ENCODE measurements at regions not wholly inside any gene's neighbourhood (a gene's known extent, or its start where the extent isn't known, plus 50 kb on each side); places are given as distances from the start of the nearest gene placed in this dataset.

DNA sequence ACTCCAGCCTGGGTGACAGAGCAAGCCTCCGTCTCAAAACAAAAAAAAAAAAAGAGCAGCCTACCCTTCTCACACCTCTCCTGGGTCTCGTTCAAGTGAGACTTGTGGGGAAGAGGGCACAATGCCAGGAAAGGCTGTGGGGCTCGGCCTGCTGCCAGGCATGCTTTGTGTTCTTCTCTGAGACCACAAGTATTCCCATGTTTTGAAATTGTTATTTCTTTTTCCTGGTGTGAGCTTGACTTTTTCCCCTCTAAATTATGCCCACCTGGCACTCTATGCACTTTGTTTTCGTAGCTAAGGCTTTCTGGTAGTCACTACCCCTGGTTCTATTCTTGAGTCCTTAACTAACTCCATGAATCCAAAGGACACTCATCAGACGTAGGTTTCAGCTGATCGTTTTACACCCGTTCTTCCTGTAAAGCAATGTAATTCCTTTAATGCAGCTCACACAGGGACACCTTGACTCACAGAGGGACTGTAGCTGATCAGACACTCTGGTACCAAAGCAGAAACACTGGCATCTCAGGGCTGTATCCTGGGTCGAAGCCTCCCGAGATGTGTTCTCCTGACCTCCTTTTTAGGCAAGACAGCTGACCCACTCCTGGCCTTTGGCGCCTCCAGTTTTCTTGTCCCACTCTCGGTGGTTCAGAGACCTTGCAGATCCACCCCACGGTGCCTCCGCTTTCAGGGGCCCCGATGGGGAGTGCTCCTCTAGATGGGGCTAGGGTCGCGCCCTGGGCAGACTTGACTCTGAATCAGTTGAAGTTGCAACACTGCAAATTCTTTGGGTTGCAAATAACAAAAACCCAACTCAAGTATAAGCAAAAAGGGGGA, 193.3 kb upstream of the AGAP1 start:
- WGBS, 2 donors = 66 to 75% methylated on average over 16 of the region's 16 CpGs
- peaks cover 0 to 5% (median 0%) of the 10 kb centered on the region in 3 donors for H3K27me3 ChIP-seq

DNA sequence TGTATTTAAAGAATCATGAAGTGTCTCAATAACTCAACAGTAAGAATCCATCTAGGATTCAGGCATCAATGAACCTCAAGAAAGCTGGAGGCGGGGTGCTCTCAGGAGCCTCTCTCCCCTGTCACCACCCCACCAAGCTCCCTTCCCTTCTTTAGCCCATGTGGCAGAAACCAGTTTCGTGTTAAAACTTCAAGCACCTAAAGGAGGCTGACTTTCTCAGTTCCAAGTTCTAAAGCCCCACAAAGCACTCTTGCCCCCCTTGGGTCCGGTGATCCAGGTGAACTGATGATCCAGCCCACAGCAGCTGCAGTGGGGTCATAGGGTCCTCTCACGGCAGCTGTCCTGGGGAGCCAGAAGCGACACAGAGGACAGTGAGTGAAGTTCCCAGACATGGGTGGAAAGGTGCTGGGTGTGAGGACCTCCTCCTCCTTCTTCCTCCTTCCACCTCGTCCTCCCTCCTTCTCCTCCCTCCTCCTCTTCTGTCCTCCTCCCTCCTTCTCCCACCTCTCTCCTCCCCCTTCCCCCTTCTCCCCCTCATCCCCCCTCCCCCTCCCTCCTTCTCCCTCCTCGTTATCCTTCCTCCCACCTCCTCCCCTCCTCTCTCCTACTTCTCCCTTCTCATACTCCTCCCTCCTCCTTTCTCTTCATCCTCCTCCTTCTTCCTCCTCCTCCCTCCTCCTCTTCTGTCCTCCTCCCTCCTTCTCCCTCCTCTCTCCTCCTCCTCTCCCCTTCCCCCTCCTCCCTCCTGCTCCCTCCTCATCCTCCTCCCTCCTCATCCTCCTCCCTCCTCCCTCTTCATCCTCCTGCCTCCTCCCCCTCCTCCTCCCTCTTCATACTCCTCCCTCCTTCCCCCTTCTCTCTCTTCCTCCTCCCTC, 192.4 kb upstream of the AGAP1 start:
- Histone ChIP-seq H3K27me3 (peaks cover 0 to 5% (median 0%) of the 10 kb centered on the region in 3 donors), H3K9me3 (no peaks in the 10 kb centered on the region), H3K4me3 (no peak overlapping the region), H3K27ac (no peak overlapping the region), H3K36me3 (no peaks in the 10 kb centered on the region), H3K4me1 (no peaks in the 10 kb centered on the region)
- intact Hi-C loops (cut with DNase I) = no loop called here
- TF ChIP-seq CTCF (IDR thresholded peaks at IDR 0.05) (no peak), POLR2AphosphoS5 (IDR thresholded peaks at IDR 0.05) (no peak), EP300 (IDR thresholded peaks at IDR 0.05) (no peak), POLR2A (IDR thresholded peaks at IDR 0.05) (no peak)
- DNase-seq = no peak
- 74 to 80% methylated on average over 7 of the region's 7 CpGs for whole genome bisulfite sequencing, 2 donors

More for the DNA sequence above, 193.3 kb upstream of the AGAP1 start:
- Histone ChIP-seq H3K27ac (no peak overlapping the region), H3K4me3 (no peak overlapping the region), H3K9me3 (no peaks in the 10 kb centered on the region), H3K4me1 (no peaks in the 10 kb centered on the region), H3K36me3 (no peaks in the 10 kb centered on the region)
- no peak for DNase-seq
- intact Hi-C loops (cut with DNase I) = no loop called here
- TF ChIP-seq CTCF (IDR thresholded peaks at IDR 0.05) (no peak), POLR2AphosphoS5 (IDR thresholded peaks at IDR 0.05) (no peak)

DNA sequence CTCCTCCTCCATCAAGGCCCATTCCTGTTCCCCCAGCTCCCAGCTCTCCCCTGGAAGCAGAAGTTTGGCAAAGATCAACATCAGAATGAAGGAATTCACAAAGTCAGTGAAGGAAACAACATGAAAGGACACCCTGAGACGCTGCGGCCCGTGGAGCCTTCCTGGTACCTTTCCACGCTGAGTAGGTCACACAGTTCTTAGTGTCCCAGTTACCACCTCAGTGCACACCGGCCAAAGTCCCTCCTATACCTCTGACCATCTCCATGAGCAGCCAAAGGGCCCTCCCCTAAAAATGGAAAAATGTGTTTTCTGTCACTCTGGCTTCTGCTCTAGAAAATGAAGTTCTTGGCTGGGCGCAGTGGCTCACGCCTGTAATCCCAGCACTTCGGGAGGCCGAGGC, 191.6 kb upstream of the AGAP1 start:
- 94 to 96% methylated on average over 9 of the region's 9 CpGs for WGBS, 2 donors

More for the DNA sequence above, 191.6 kb upstream of the AGAP1 start:
- Histone ChIP-seq H3K4me3 (no peak overlapping the region), H3K4me1 (no peaks in the 10 kb centered on the region), H3K9me3 (no peaks in the 10 kb centered on the region), H3K36me3 (no peaks in the 10 kb centered on the region), H3K27me3 (peaks cover 0 to 5% (median 0%) of the 10 kb centered on the region in 3 donors), H3K27ac (no peak overlapping the region)
- no peak for TF ChIP-seq EP300 (IDR thresholded peaks at IDR 0.05)
- no peak for TF ChIP-seq POLR2AphosphoS5 (IDR thresholded peaks at IDR 0.05)
- TF ChIP-seq POLR2A (IDR thresholded peaks at IDR 0.05) = no peak
- TF ChIP-seq CTCF (IDR thresholded peaks at IDR 0.05) = no peak
- DNase-seq = no peak
- intact Hi-C loops (cut with DNase I) = no loop called here

Measured in sigmoid colon (tissue), 6 donors.